ACHN (cell line): ENCODE measurements at regions not wholly inside any gene's neighbourhood (a gene's known extent, or its start where the extent isn't known, plus 50 kb on each side); places are given as distances from the start of the nearest gene placed in this dataset.
"Not testable (repeated sequence)": the region's sequence is repeated elsewhere in the genome, so short reads cannot be mapped to it uniquely, and the experiment has no call there.

Experiments
- DNase-seq: peaks from one replicate; pipeline ENCODE4 v3.0.0-alpha.2; 2015
- in situ Hi-C: cut with HindIII; loops from 2 replicates; pipeline ENCODE4 v1.10.0; 2017; ENCODE audit warnings: low sequenced_read_pairs, low pct_ligation_motif_present, low pct_unique_long_range_greater_than_20kb

DNA sequence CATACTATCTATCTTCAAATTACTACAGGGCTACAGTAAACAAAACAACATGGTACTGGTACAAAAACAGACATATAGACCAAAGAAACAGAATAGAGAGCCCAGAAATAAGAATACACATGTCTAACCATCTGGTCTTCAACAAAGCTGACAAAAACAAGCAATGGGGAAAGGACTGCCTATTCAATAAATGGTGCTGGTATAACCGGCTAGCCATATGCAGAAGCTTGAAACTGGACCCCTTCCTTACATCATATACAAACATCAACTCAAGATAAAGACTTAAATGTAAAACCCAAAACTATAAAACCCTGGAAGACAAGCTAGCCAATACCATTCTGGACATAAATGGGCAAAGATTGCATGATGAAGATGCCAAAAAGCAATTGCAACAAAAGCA is 1143.7 kb downstream of the DNAJB9 start:
- no peak for DNase-seq
- in situ Hi-C loops = no loop called here

DNA sequence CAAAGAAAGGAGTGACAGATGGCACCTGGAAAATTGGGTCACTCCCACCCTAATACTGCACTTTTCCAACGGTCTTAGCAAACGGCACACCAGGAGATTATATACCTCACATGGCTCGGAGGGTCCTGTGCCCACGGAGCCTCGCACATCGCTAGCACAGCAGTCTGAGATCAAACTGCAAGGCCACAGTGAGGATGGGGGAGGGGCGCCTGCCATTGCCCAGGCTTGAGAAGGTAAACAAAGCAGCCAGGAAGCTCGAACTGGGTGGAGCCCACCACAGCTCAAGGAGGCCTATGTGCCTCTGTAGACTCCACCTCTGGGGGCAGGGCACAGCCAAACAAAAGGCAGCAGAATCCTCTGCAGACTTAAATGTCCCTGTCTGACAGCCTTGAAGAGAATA is 1149.7 kb downstream of the DNAJB9 start:
- in situ Hi-C loops = not testable (repeated sequence)

DNA sequence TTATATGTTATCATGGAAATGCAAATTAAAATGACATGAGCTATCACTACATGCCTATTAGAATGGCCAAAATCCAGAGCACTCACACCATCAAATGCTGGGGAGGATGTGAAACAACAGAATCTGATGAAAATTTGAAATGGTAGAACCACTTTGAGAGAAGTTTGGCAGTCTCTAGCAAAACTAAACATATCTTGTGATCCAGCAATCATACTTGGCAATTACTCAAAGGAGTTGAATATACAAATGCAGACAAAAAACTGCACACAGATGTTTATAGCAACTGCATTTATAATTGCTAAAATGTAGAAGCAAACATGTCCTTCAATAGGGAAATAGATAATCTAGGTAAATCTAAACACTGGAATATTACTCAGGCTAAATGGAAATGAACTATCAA is 1164.9 kb downstream of the DNAJB9 start:
- no peak for DNase-seq
- in situ Hi-C loops = no loop called here

More for the DNA sequence above, 1149.7 kb downstream of the DNAJB9 start:
- not testable (repeated sequence) for DNase-seq

DNA sequence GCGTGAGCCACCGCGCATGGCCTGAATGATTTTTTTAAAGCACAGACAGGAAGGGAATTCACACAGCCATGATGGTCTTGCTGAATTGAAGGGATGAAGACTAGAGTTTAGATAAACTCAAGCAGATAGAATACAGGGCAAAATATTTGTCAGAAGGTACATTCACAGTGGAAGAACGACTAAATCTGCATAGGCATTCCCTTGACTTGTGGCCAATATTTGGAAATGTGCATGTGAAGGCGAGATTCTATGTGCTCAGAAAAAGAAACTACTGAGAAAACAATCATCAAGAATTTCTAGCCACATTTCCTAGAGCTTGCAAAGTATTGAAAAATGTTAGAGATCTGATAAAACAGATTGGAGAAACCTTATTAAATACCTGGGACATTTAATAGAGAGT is 1166.2 kb downstream of the DNAJB9 start:
- DNase-seq = no peak
- in situ Hi-C loops = no loop called here

DNA sequence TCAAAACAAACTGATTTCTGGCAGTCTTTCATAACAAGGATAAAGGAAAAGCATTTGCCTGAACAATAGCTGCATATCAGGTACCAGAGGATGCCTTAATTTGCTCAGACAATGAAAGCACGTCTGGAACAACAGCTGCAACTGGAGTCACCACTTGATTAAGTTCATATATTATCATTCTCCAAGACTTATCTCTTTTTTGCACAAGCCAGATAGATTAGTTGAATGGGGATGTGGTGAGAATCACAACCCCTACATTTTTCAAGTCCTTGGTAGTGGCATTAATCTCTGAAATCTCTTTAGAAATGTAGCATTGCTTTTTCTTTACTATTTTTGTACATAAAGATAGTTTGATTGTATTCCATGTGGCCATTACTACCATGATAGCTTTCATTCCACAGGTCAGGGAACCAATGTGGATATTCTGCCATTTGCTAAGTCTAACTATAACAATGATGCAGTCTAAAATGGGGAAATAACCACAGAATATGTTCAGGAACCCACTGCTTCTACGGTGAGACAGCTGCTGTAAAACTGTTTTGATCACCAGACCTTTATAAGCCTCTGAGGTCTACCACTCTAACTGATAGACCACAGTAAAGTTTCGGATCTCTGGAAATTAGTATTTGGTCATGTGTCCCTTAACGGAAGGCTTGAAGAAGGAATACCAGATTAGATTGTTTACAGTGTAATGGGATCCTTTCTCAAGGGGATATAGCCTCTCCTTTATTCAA is 1176.2 kb downstream of the DNAJB9 start:
- no peak for DNase-seq
- in situ Hi-C loops = no loop called here

DNA sequence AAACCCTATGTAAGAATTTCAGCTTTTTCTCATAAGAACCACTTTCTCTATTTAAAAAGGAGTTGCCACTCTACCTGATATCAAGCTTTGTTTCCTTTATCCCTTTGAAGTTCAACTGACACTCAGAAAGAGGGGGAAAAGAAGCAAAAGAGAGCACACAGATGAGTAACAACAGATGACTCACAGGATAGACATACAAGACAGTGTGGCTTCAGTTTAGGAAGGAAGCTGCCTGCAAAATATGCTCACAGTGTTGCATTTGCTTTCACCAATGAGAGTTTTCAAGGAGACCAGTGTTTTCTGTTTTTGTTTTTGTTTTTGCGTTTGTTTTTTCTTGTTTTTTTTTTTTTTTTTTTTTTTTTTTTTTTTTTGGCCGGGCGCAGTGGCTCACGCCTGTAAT is 1181.6 kb downstream of the DNAJB9 start:
- DNase-seq = peak; percentile 48
- in situ Hi-C loops = no loop called here

DNA sequence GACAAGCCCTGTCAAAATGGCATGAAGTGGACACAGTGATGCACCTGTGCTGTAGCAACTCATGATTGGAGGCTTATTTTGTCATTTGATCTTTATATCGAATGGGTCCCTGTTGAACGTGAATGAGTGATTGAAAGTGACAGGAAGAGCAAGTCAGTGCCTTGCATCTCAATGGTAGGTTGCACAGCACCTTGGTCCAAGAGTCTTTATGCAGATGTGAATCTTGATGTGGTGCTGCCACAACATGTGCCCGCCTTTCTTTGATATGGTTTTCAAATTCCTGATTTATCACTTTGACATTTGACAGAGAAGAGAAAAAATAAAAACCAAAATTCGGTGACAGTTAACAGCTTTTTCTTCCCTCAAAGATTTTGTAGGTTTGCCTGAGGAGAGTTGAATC is 1182.4 kb downstream of the DNAJB9 start:
- in situ Hi-C loops = no loop called here

DNA sequence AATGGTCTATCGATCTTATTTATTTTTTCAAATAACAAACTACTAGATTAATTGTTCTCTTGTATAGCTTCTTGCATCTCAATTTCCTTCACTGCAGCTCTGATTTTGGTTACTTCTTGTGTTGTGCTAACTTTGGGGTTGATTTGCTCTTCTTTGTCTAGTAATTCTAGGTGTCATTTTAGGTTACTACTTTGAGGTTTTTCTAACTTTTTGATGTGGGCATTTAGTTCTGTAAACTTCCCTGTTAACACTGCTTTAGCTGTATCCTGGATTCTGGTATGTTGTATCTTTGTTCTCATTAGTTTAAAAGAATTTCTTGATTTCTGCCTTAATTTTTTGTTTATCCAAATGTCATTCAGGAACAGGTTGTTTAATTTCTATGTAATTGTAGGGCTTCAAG is 1188.0 kb downstream of the DNAJB9 start:
- DNase-seq = no peak
- in situ Hi-C loops = no loop called here

More for the DNA sequence above, 1182.4 kb downstream of the DNAJB9 start:
- DNase-seq = no peak

DNA sequence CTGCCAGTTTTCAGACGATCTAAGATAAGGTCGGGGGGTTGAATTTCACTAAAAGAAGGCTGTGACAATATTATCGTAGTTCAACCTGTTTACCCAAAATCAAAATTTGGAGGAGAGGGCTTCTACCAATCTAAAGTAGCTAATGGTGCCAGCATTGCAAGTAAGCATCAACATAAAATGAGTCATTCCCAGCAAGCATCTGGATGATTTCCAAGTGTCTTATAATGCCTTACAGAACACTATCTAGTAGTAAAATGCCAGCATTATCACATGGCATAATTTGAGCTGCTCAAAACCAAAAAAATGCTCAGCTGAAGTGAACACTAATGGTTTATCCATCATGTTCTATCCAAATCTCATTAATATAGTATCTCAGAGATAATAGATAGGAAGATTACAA is 1193.9 kb downstream of the DNAJB9 start:
- DNase-seq = peak; percentile 42
- in situ Hi-C loops = no loop called here

DNA sequence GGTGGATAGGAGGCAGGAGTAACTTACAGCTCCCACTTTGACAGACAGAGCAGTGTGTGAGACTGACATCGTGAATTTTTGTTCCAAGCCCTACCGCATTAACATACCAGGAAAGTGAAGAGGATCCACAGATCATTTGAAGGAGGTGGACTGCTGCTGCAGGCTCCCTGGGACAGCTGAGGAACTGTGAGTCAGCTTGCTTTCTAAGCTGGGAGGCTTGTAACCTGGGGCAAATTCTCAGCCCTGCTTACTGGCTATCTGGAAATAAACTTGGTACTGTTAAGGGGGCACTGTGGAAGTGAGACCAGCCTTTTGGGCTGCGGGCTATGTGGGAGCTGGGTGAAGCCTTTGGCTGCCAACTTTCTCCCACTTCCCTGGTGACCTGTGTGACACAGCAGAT is 1202.5 kb downstream of the DNAJB9 start:
- no peak for DNase-seq
- in situ Hi-C loops = no loop called here

DNA sequence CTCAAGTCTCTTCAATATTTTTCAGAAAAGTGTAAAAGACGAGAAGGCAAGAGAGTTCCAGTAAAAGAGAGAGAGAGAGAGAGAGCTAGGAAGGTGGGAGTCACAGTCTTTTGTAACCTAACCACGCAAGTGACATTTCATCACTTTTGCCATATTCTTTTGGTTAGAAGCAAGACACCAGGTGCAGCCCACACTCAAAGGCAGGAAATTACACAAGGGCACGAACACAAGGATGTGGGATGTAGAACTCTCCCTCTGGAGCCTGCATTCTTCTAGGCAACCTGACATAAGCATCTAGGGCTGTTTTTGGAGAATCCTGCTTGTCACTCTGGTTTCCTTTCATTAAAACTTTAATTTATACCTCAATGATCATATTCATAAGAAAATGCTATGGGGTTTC is 1213.1 kb downstream of the DNAJB9 start:
- DNase-seq = no peak
- in situ Hi-C loops = no loop called here

DNA sequence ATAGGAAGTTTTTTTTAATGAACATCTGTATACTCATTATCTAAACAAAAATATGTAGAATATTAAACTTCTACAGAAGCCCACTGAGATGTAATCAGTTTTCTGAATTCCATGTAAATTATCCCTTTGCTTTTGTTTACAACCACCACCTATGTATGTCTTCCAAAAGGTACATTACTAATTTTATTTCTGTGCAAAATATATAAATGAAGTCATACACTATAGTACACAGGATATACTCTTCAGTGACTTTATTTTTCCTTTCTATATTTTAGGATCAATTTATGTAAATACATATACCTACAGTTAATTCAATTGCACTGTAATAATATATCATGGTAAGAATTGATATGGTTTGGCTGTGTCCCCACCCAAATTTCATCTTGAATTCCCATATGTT is 1236.9 kb downstream of the DNAJB9 start:
- in situ Hi-C loops = no loop called here
- DNase-seq = no peak

DNA sequence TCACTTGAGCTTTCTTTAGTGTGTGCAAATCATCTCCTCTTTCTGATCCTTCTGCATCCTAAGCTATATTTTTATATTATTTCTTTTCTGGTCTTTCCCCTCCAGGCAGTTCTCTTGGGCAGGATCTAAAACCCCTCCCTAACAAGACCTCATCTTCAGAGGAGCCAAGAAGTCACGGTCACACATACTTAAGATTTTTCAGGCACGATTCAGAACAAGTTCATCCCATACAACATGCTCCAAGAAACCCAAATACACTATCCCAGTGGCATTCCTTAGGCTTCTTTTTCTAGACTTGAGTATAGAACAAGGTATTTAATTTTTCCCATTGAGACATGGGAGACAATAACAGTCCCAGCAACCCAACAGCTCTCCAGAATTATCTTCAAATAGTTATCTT is 1251.5 kb downstream of the DNAJB9 start:
- in situ Hi-C loops = no loop called here
- DNase-seq = peak; percentile 53

DNA sequence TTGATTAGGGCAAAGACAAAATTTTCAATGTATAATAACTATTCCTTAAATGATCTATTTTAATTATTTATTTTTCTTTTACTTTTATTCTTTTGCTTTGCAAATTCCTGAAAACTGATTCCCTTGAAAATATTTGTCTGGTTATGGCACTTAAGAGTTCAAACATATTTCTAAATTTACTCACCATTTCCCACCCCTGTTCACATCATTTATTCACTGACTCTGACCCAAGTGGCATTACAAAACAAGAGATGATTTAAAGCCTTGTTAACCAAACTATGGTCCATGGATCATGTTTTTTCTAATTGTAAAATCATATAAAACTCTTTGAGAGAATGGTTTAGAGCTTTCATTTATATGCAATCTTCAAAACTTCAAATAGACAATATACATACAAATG is 1256.1 kb upstream of the LRRN3 start:
- no peak for DNase-seq
- in situ Hi-C loops = no loop called here

DNA sequence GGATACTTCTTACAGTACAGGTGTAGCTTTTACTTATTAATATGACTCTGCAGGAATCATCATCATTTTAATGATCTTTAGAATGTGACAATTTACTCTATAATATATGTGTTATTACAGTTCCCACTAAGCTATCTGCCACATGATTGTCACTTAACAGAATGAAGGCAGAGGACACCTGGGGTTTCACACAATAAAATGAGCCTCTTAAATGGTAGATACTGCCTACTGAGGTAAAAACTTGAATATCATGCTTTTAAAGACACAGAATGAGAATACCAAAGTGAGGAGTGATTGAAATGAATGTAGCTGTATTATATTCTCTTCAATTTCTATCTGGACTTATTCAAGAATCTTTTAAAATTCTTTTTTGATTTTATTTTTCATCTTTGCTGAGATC is 1255.3 kb upstream of the LRRN3 start:
- in situ Hi-C loops = no loop called here
- no peak for DNase-seq

DNA sequence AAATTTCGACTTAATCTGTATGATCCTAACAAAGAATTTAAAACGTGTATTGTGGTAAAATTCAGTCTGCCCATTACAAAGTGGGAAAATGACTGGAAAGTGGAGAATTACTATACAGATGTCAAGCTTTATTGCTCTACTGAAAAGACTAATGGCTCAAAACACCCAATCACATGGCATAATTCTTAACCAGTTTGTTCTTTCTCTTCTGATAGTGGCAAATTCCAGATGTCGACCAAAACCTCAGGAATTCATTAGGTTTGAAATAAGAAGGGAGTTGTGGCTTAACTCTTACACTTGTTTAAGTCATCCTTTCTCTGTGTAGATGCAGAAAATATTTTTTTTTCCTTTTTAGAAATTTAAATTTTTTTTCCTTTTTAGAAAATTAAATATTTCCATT is 1254.9 kb upstream of the LRRN3 start:
- DNase-seq = no peak
- in situ Hi-C loops = no loop called here

DNA sequence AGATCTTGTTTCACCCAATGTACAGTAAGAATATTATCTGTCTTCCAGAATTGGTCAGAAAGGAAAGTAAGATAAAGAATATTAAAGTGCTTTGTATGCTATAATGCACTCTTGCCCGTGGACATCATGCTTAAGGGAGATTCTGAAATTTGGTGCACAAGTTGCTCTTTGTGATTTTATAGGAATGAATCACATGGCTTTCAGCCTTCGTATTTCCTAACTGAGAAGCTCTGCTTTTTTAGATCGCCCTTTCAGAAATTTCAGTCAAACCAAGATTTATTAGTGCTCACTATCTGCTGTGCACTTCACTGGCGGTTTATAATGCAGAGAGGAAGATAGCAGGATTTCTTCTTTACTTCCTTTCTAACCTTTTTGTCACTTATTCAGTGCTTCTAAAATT is 1248.5 kb upstream of the LRRN3 start:
- no peak for DNase-seq

DNA sequence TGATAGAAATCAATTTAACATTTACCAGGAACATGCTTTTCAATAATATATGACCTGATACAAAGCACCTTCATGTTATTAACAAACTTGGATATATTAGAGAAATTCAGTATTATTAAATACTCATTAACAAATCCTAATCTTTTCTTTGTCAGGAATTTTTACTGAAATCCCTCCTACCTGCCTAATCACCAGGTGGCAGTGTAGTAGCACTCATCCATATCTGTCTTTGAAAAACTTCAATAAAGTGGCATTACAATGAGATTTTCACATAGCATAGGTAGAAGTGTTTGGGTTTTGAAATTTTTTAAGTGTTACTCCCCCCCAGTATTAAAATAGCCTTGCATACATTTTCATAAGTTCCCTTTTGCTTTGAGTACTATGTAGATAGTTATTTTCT is 1246.6 kb upstream of the LRRN3 start:
- in situ Hi-C loops = no loop called here
- peak; percentile 64 for DNase-seq

More for the DNA sequence above, 1248.5 kb upstream of the LRRN3 start:
- in situ Hi-C loops = no loop called here

DNA sequence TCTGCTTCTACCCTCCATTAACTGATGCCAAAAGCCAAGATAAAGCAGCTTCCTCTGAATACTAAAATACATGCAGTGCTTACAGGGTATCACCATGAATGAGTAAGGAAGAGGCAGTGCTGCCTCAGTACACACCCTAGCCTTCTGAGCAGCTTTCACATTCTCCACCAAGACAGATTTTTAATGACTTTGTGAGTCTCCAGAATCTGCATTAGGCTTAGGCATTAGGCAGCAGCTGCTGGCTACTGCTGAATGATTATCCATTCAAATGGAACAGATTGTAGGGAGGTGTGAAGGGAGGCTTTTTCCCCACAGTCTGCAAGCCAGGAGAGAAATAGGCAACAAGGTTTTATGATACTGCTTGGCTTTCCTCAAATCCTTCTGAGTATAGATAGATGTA is 1226.7 kb upstream of the LRRN3 start:
- DNase-seq = peak; percentile 8
- in situ Hi-C loops = no loop called here

DNA sequence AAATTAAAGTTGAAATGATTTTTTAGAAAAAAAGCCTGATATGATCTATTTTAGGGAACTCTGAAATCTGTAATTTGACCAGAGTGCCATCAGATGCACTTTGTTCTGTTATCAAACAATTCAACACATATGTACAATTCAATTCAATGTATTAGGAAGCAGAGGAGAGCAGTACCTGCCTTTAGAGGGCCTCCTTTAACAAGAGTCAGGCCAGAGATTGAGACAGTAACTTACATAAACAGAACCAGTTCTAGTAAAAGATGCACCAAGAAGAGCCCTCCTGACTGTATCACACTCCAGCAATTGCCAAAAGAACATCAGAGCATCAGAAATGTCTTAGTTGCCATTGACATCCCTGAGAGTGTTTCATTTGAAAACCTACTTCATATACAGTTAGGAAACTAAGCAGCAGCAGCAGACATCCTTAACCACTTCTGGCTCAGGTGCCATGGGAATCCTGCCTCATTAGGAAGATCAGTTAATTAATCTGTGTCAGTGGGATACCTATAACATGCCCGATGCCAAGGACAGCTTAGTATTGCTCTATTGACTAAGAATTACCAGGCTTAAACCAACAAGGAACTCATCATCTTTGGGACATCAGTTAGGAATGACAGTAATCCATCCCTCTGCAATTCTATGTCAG is 1222.6 kb upstream of the LRRN3 start:
- peak; percentile 16 for DNase-seq
- in situ Hi-C loops = no loop called here
